ENCODE measurements at regions not wholly inside any gene's neighbourhood (a gene's known extent, or its start where the extent isn't known, plus 50 kb on each side); places are given as distances from the start of the nearest gene placed in this dataset.

- Mint-ChIP-seq H3K36me3 (no peaks in the 10 kb centered on the region), H3K4me3 (no peak overlapping the region), H3K9me3 (peaks cover 0 to 19% (median 6%) of the 10 kb centered on the region in 11 donors), H3K27me3 (peaks cover 2 to 28% (median 14%) of the 10 kb centered on the region in 5 donors), H3K27ac (no peak overlapping the region), H3K4me1 (peaks cover 0 to 5% (median 0%) of the 10 kb centered on the region in 7 donors)
- intact Hi-C loops (cut with micrococcal nuclease): no loop called here
- DNase-seq (no peak), ATAC-seq (no peak)
- Histone ChIP-seq H3K27me3 (ENCODE audit: control insufficient read depth in 2 of 2, insufficient read depth in 2 of 2, low read length in 2 of 2) (no peaks in the 10 kb centered on the region), H3K36me3 (ENCODE audit: control insufficient read depth in 2 of 3, insufficient read depth in 3 of 3, low read length in 3 of 3) (no peaks in the 10 kb centered on the region), H3K4me3 (ENCODE audit: low read length) (no peak overlapping the region), H3K4me1 (ENCODE audit: control insufficient read depth in 2 of 2, insufficient read depth in 2 of 2, low read length in 2 of 2) (no peaks in the 10 kb centered on the region), H3K9me3 (ENCODE audit: control insufficient read depth in 2 of 3, low read length in 3 of 3) (no peaks in the 10 kb centered on the region), H3K27ac (ENCODE audit: low read depth, low read length) (no peak overlapping the region)
- ChIA-PET CTCF (no interaction called here), POLR2A (no interaction called here)
These were observed 368.7 kb upstream of the RAB6C start for GRCh38 chr2:129610766-129611165.

GRCh38 chr2:129611471-129611870 is 368.0 kb upstream of the RAB6C start:
- Histone ChIP-seq H3K9me3 (ENCODE audit: control insufficient read depth in 2 of 3, low read length in 3 of 3) (no peaks in the 10 kb centered on the region), H3K4me3 (ENCODE audit: low read length) (no peak overlapping the region), H3K27ac (ENCODE audit: low read depth, low read length) (no peak overlapping the region), H3K27me3 (ENCODE audit: control insufficient read depth in 2 of 2, insufficient read depth in 2 of 2, low read length in 2 of 2) (no peaks in the 10 kb centered on the region), H3K4me1 (ENCODE audit: control insufficient read depth in 2 of 2, insufficient read depth in 2 of 2, low read length in 2 of 2) (no peaks in the 10 kb centered on the region), H3K36me3 (ENCODE audit: control insufficient read depth in 2 of 3, insufficient read depth in 3 of 3, low read length in 3 of 3) (no peaks in the 10 kb centered on the region)
- no peak for ATAC-seq
- ChIA-PET CTCF (no interaction called here), POLR2A (no interaction called here)
- peaks cover 2 to 22% (median 7%) of the 10 kb centered on the region in 5 donors for H3K27me3 Mint-ChIP-seq
- H3K4me3 Mint-ChIP-seq: no peak overlapping the region
- intact Hi-C loops (cut with micrococcal nuclease): no loop called here
- H3K27ac Mint-ChIP-seq: no peak overlapping the region
- H3K36me3 Mint-ChIP-seq: no peaks in the 10 kb centered on the region
- DNase-seq: no peak
- H3K9me3 Mint-ChIP-seq: peaks cover 0 to 13% (median 6%) of the 10 kb centered on the region in 11 donors
- H3K4me1 Mint-ChIP-seq: no peaks in the 10 kb centered on the region

- ChIA-PET POLR2A (no interaction called here), CTCF (no interaction called here)
- no peaks in the 10 kb centered on the region for H3K36me3 Mint-ChIP-seq
- H3K9me3 ChIP-seq (ENCODE audit: control insufficient read depth in 2 of 3, low read length in 3 of 3): no peaks in the 10 kb centered on the region
- H3K27ac ChIP-seq (ENCODE audit: low read depth, low read length): no peak overlapping the region
- no peaks in the 10 kb centered on the region for H3K27me3 ChIP-seq (ENCODE audit: control insufficient read depth in 2 of 2, insufficient read depth in 2 of 2, low read length in 2 of 2)
- H3K4me3 Mint-ChIP-seq: no peak overlapping the region
- no peak overlapping the region for H3K27ac Mint-ChIP-seq
- H3K36me3 ChIP-seq (ENCODE audit: control insufficient read depth in 2 of 3, insufficient read depth in 3 of 3, low read length in 3 of 3): no peaks in the 10 kb centered on the region
- H3K4me1 Mint-ChIP-seq: no peaks in the 10 kb centered on the region
- ATAC-seq (no peak), DNase-seq (no peak)
- peaks cover 0 to 5% (median 0%) of the 10 kb centered on the region in 11 donors for H3K9me3 Mint-ChIP-seq
- H3K4me1 ChIP-seq (ENCODE audit: control insufficient read depth in 2 of 2, insufficient read depth in 2 of 2, low read length in 2 of 2): no peaks in the 10 kb centered on the region
- peaks cover 0 to 12% (median 5%) of the 10 kb centered on the region in 5 donors for H3K27me3 Mint-ChIP-seq
- intact Hi-C loops (cut with micrococcal nuclease): no loop called here
- H3K4me3 ChIP-seq (ENCODE audit: low read length): no peak overlapping the region
These were observed 360.0 kb upstream of the RAB6C start for GRCh38 chr2:129619471-129619870.

GRCh38 chr2:129620411-129620810 is 359.1 kb upstream of the RAB6C start:
- Mint-ChIP-seq H3K27ac (no peak overlapping the region), H3K9me3 (peaks cover 0 to 7% (median 0%) of the 10 kb centered on the region in 11 donors), H3K4me1 (no peaks in the 10 kb centered on the region), H3K4me3 (no peak overlapping the region), H3K27me3 (peaks cover 0 to 4% (median 2%) of the 10 kb centered on the region in 5 donors), H3K36me3 (no peaks in the 10 kb centered on the region)
- ATAC-seq (no peak), DNase-seq (no peak)
- no peaks in the 10 kb centered on the region for H3K27me3 ChIP-seq (ENCODE audit: control insufficient read depth in 2 of 2, insufficient read depth in 2 of 2, low read length in 2 of 2)
- no peaks in the 10 kb centered on the region for H3K4me1 ChIP-seq (ENCODE audit: control insufficient read depth in 2 of 2, insufficient read depth in 2 of 2, low read length in 2 of 2)
- H3K4me3 ChIP-seq (ENCODE audit: low read length): no peak overlapping the region
- H3K36me3 ChIP-seq (ENCODE audit: control insufficient read depth in 2 of 3, insufficient read depth in 3 of 3, low read length in 3 of 3): no peaks in the 10 kb centered on the region
- no peaks in the 10 kb centered on the region for H3K9me3 ChIP-seq (ENCODE audit: control insufficient read depth in 2 of 3, low read length in 3 of 3)
- ChIA-PET POLR2A (no interaction called here), CTCF (no interaction called here)
- H3K27ac ChIP-seq (ENCODE audit: low read depth, low read length): no peak overlapping the region
- intact Hi-C loops (cut with micrococcal nuclease): no loop called here

- Mint-ChIP-seq H3K9me3 (peaks cover 0 to 17% (median 0%) of the 10 kb centered on the region in 11 donors), H3K27me3 (no peaks in the 10 kb centered on the region), H3K4me1 (no peaks in the 10 kb centered on the region), H3K4me3 (no peak overlapping the region), H3K27ac (no peak overlapping the region), H3K36me3 (no peaks in the 10 kb centered on the region)
- no peak for DNase-seq
- Histone ChIP-seq H3K4me3 (ENCODE audit: low read length) (no peak overlapping the region), H3K27ac (ENCODE audit: low read depth, low read length) (no peak overlapping the region), H3K36me3 (ENCODE audit: control insufficient read depth in 2 of 3, insufficient read depth in 3 of 3, low read length in 3 of 3) (no peaks in the 10 kb centered on the region), H3K27me3 (ENCODE audit: control insufficient read depth in 2 of 2, insufficient read depth in 2 of 2, low read length in 2 of 2) (no peaks in the 10 kb centered on the region), H3K4me1 (ENCODE audit: control insufficient read depth in 2 of 2, insufficient read depth in 2 of 2, low read length in 2 of 2) (no peaks in the 10 kb centered on the region), H3K9me3 (ENCODE audit: control insufficient read depth in 2 of 3, low read length in 3 of 3) (no peaks in the 10 kb centered on the region)
- CTCF ChIA-PET: no interaction called here
- ATAC-seq: no peak
- intact Hi-C loops (cut with micrococcal nuclease): no loop called here
- POLR2A ChIA-PET: no interaction called here
These were observed 355.7 kb upstream of the RAB6C start for GRCh38 chr2:129623783-129624182.

GRCh38 chr2:129627437-129627836 is 352.0 kb upstream of the RAB6C start:
- Mint-ChIP-seq H3K27me3 (no peaks in the 10 kb centered on the region), H3K9me3 (peaks cover 0 to 17% (median 2%) of the 10 kb centered on the region in 11 donors), H3K27ac (no peak overlapping the region), H3K36me3 (no peaks in the 10 kb centered on the region), H3K4me1 (no peaks in the 10 kb centered on the region), H3K4me3 (no peak overlapping the region)
- intact Hi-C loops (cut with micrococcal nuclease): no loop called here
- ChIA-PET POLR2A (no interaction called here), CTCF (no interaction called here)
- ATAC-seq: no peak
- Histone ChIP-seq H3K27ac (ENCODE audit: low read depth, low read length) (no peak overlapping the region), H3K36me3 (ENCODE audit: control insufficient read depth in 2 of 3, insufficient read depth in 3 of 3, low read length in 3 of 3) (no peaks in the 10 kb centered on the region), H3K9me3 (ENCODE audit: control insufficient read depth in 2 of 3, low read length in 3 of 3) (no peaks in the 10 kb centered on the region), H3K4me1 (ENCODE audit: control insufficient read depth in 2 of 2, insufficient read depth in 2 of 2, low read length in 2 of 2) (no peaks in the 10 kb centered on the region), H3K27me3 (ENCODE audit: control insufficient read depth in 2 of 2, insufficient read depth in 2 of 2, low read length in 2 of 2) (no peaks in the 10 kb centered on the region), H3K4me3 (ENCODE audit: low read length) (no peak overlapping the region)
- no peak for DNase-seq

- Histone ChIP-seq H3K4me1 (ENCODE audit: control insufficient read depth in 2 of 2, insufficient read depth in 2 of 2, low read length in 2 of 2) (no peaks in the 10 kb centered on the region), H3K27me3 (ENCODE audit: control insufficient read depth in 2 of 2, insufficient read depth in 2 of 2, low read length in 2 of 2) (no peaks in the 10 kb centered on the region), H3K9me3 (ENCODE audit: control insufficient read depth in 2 of 3, low read length in 3 of 3) (no peaks in the 10 kb centered on the region), H3K4me3 (ENCODE audit: low read length) (no peak overlapping the region), H3K36me3 (ENCODE audit: control insufficient read depth in 2 of 3, insufficient read depth in 3 of 3, low read length in 3 of 3) (no peaks in the 10 kb centered on the region), H3K27ac (ENCODE audit: low read depth, low read length) (no peak overlapping the region)
- ATAC-seq (no peak), DNase-seq (no peak)
- intact Hi-C loops (cut with micrococcal nuclease): no loop called here
- peaks cover 0 to 2% (median 0%) of the 10 kb centered on the region in 11 donors for H3K9me3 Mint-ChIP-seq
- no peaks in the 10 kb centered on the region for H3K36me3 Mint-ChIP-seq
- no peaks in the 10 kb centered on the region for H3K4me1 Mint-ChIP-seq
- no peak overlapping the region for H3K4me3 Mint-ChIP-seq
- H3K27ac Mint-ChIP-seq: no peak overlapping the region
- CTCF ChIA-PET: no interaction called here
- H3K27me3 Mint-ChIP-seq: peaks cover 0 to 11% (median 4%) of the 10 kb centered on the region in 5 donors
- POLR2A ChIA-PET: no interaction called here
These were observed 342.8 kb upstream of the RAB6C start for GRCh38 chr2:129636692-129637091.

Measured in naive thymus-derived CD4-positive, alpha-beta T cell (primary cell).